ENCODE measurements at regions not wholly inside any gene's neighbourhood (a gene's known extent, or its start where the extent isn't known, plus 50 kb on each side); places are given as distances from the start of the nearest gene placed in this dataset.

- Histone ChIP-seq H3K27ac (ENCODE audit: low read depth, low read length) (no peak overlapping the region), H3K27me3 (ENCODE audit: insufficient read depth, low read length) (no peaks in the 10 kb centered on the region), H3K9me3 (ENCODE audit: low read depth, low read length) (no peaks in the 10 kb centered on the region), H3K4me1 (ENCODE audit: insufficient read depth, low read length) (no peaks in the 10 kb centered on the region), H3K79me2 (ENCODE audit: insufficient read depth, low read length) (no peaks in the 10 kb centered on the region), H4K20me1 (ENCODE audit: insufficient read depth, low read length) (no peaks in the 10 kb centered on the region), H3K36me3 (ENCODE audit: insufficient read depth, low read length) (no peaks in the 10 kb centered on the region), H2AFZ (ENCODE audit: low read length) (no peak overlapping the region), H3K4me2 (ENCODE audit: insufficient read depth, low read length) (no peak overlapping the region), H3K4me3 (ENCODE audit: insufficient read depth, low read length) (no peak overlapping the region)
- no peak for TF ChIP-seq CTCF (IDR thresholded peaks at IDR 0.05; ENCODE audit: extremely low read depth, low read depth, low read length)
- no peak for DNase-seq (ENCODE audit: insufficient read length, low spot score, missing footprints)
Measured at GRCh38 chr1:189769448-189769847, 708.2 kb downstream of the BRINP3 start.

GRCh38 chr1:189774721-189775287 is 702.9 kb downstream of the BRINP3 start:
- H2AFZ ChIP-seq (ENCODE audit: low read length), result no peak overlapping the region

GRCh38 chr1:189775343-189775742 is 702.3 kb downstream of the BRINP3 start:
- Histone ChIP-seq H3K9me3 (ENCODE audit: low read depth, low read length) (no peaks in the 10 kb centered on the region), H2AFZ (ENCODE audit: low read length) (no peak overlapping the region)
- DNase-seq (ENCODE audit: insufficient read length, low spot score, missing footprints), result peak; percentile 1

More at GRCh38 chr1:189774721-189775287, 702.9 kb downstream of the BRINP3 start:
- Histone ChIP-seq H3K4me1 (ENCODE audit: insufficient read depth, low read length) (no peaks in the 10 kb centered on the region), H3K79me2 (ENCODE audit: insufficient read depth, low read length) (no peaks in the 10 kb centered on the region), H3K36me3 (ENCODE audit: insufficient read depth, low read length) (no peaks in the 10 kb centered on the region), H3K4me3 (ENCODE audit: insufficient read depth, low read length) (no peak overlapping the region), H4K20me1 (ENCODE audit: insufficient read depth, low read length) (no peaks in the 10 kb centered on the region), H3K27me3 (ENCODE audit: insufficient read depth, low read length) (no peaks in the 10 kb centered on the region), H3K27ac (ENCODE audit: low read depth, low read length) (no peak overlapping the region), H3K4me2 (ENCODE audit: insufficient read depth, low read length) (no peak overlapping the region), H3K9me3 (ENCODE audit: low read depth, low read length) (no peaks in the 10 kb centered on the region)
- DNase-seq (ENCODE audit: insufficient read length, low spot score, missing footprints), result no peak
- no peak for TF ChIP-seq CTCF (IDR thresholded peaks at IDR 0.05; ENCODE audit: extremely low read depth, low read depth, low read length)

GRCh38 chr1:189779034-189779433 is 698.6 kb downstream of the BRINP3 start:
- Histone ChIP-seq H3K27ac (ENCODE audit: low read depth, low read length) (no peak overlapping the region), H3K4me1 (ENCODE audit: insufficient read depth, low read length) (no peaks in the 10 kb centered on the region), H3K4me3 (ENCODE audit: insufficient read depth, low read length) (no peak overlapping the region), H2AFZ (ENCODE audit: low read length) (no peak overlapping the region), H3K4me2 (ENCODE audit: insufficient read depth, low read length) (no peak overlapping the region), H3K27me3 (ENCODE audit: insufficient read depth, low read length) (no peaks in the 10 kb centered on the region), H3K79me2 (ENCODE audit: insufficient read depth, low read length) (no peaks in the 10 kb centered on the region), H4K20me1 (ENCODE audit: insufficient read depth, low read length) (no peaks in the 10 kb centered on the region), H3K36me3 (ENCODE audit: insufficient read depth, low read length) (no peaks in the 10 kb centered on the region), H3K9me3 (ENCODE audit: low read depth, low read length) (no peaks in the 10 kb centered on the region)
- TF ChIP-seq CTCF (IDR thresholded peaks at IDR 0.05; ENCODE audit: extremely low read depth, low read depth, low read length), result no peak
- DNase-seq (ENCODE audit: insufficient read length, low spot score, missing footprints), result no peak

More at GRCh38 chr1:189775343-189775742, 702.3 kb downstream of the BRINP3 start:
- no peak for TF ChIP-seq CTCF (IDR thresholded peaks at IDR 0.05; ENCODE audit: extremely low read depth, low read depth, low read length)
- no peak overlapping the region for H3K4me2 ChIP-seq (ENCODE audit: insufficient read depth, low read length)
- no peaks in the 10 kb centered on the region for H3K27me3 ChIP-seq (ENCODE audit: insufficient read depth, low read length)
- H3K36me3 ChIP-seq (ENCODE audit: insufficient read depth, low read length), result no peaks in the 10 kb centered on the region
- no peaks in the 10 kb centered on the region for H3K4me1 ChIP-seq (ENCODE audit: insufficient read depth, low read length)
- no peak overlapping the region for H3K4me3 ChIP-seq (ENCODE audit: insufficient read depth, low read length)
- H3K27ac ChIP-seq (ENCODE audit: low read depth, low read length), result no peak overlapping the region
- no peaks in the 10 kb centered on the region for H4K20me1 ChIP-seq (ENCODE audit: insufficient read depth, low read length)
- H3K79me2 ChIP-seq (ENCODE audit: insufficient read depth, low read length), result no peaks in the 10 kb centered on the region
